Upper lobe of right lung (tissue), 1 donor: ENCODE measurements at regions not wholly inside any gene's neighbourhood (a gene's known extent, or its start where the extent isn't known, plus 50 kb on each side); places are given as distances from the start of the nearest gene placed in this dataset.

Experiments
- ATAC-seq: fragments of 200-7000 bp; cut with Tn5 transposase; one replicate; pipeline ENCODE4 v1.9.1; 2020; ENCODE audit warnings: mild to moderate bottlenecking, moderate library complexity
- DNase-seq: peaks from one replicate; pipeline ENCODE4 v3.0.0-alpha.2; 2020
- H3K27ac ChIP-seq: fragments of 200-600 bp; one replicate; pipeline ENCODE4 v1.8.0; 2022
- H3K27me3 ChIP-seq: fragments of 200-600 bp; one replicate; pipeline ENCODE4 v1.8.0; 2022; ENCODE audit warnings: mild to moderate bottlenecking
- H3K36me3 ChIP-seq: fragments of 200-600 bp; one replicate; pipeline ENCODE4 v1.8.0; 2022
- H3K4me1 ChIP-seq: fragments of 200-600 bp; one replicate; pipeline ENCODE4 v1.8.0; 2022
- H3K4me3 ChIP-seq: fragments of 200-600 bp; one replicate; pipeline ENCODE4 v1.8.0; 2022; ENCODE audit warnings: mild to moderate bottlenecking
- H3K9me3 ChIP-seq: fragments of 200-600 bp; one replicate; pipeline ENCODE4 v1.8.0; 2022
- intact Hi-C: fragments of 100-400 bp; cut with DNase I; formaldehyde crosslinking; loops from one replicate; pipeline ENCODE4 v1.11.0; 2022
- TF ChIP-seq, protein P1 (sequence below): fragments of 200-600 bp; IDR thresholded peaks from one replicate; pipeline ENCODE4 v1.8.0; 2022; ENCODE audit warnings: antibody characterized with exemption
- donor health status: DM: no; HTN: yes; CAD: no; lungs with severe emphysema.

DNA sequence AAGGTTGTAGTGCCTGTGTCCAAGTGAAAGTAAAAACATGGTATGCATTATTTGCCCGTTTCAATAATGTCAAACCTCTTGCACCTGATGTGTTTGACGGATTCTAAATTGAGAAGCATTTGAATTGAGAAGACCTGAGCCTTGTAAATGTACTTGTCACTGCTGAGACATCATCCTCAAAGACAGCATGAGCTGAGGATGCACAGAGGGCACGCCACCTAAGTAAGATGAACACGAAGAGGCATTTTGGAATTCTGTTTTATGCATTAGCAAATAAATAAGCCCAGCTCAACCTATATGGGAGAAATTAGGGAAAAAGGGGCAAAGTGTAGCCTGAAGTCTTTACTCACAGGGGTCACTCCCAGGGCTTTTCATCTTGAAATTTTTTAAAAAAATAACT is 73.8 kb upstream of the SORCS1 start:
- intact Hi-C loops: no loop called here
- Histone ChIP-seq H3K27me3 (no peaks in the 10 kb centered on the region), H3K36me3 (no peaks in the 10 kb centered on the region), H3K9me3 (no peaks in the 10 kb centered on the region), H3K4me3 (no peak overlapping the region), H3K27ac (no peak overlapping the region), H3K4me1 (no peaks in the 10 kb centered on the region)
- TF ChIP-seq, protein P1, sequence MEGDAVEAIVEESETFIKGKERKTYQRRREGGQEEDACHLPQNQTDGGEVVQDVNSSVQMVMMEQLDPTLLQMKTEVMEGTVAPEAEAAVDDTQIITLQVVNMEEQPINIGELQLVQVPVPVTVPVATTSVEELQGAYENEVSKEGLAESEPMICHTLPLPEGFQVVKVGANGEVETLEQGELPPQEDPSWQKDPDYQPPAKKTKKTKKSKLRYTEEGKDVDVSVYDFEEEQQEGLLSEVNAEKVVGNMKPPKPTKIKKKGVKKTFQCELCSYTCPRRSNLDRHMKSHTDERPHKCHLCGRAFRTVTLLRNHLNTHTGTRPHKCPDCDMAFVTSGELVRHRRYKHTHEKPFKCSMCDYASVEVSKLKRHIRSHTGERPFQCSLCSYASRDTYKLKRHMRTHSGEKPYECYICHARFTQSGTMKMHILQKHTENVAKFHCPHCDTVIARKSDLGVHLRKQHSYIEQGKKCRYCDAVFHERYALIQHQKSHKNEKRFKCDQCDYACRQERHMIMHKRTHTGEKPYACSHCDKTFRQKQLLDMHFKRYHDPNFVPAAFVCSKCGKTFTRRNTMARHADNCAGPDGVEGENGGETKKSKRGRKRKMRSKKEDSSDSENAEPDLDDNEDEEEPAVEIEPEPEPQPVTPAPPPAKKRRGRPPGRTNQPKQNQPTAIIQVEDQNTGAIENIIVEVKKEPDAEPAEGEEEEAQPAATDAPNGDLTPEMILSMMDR: no peak
- DNase-seq (no peak), ATAC-seq (no peak)

- H3K27ac ChIP-seq: no peak overlapping the region
- ATAC-seq (no peak), DNase-seq (no peak)
- H3K27me3 ChIP-seq: no peaks in the 10 kb centered on the region
- H3K9me3 ChIP-seq: no peaks in the 10 kb centered on the region
- H3K4me1 ChIP-seq: no peaks in the 10 kb centered on the region
- no peaks in the 10 kb centered on the region for H3K36me3 ChIP-seq
- intact Hi-C loops: no loop called here
- no peak overlapping the region for H3K4me3 ChIP-seq
- TF ChIP-seq, protein P1: no peak
Observed at GRCh38 chr10:107232013-107232412, 67.5 kb upstream of the SORCS1 start.

- ATAC-seq: no peak
- H3K4me1 ChIP-seq: no peaks in the 10 kb centered on the region
- no peak for DNase-seq
- TF ChIP-seq, protein P1: no peak
- no peak overlapping the region for H3K4me3 ChIP-seq
- H3K36me3 ChIP-seq: no peaks in the 10 kb centered on the region
- no peak overlapping the region for H3K27ac ChIP-seq
- no peaks in the 10 kb centered on the region for H3K9me3 ChIP-seq
- intact Hi-C loops: no loop called here
- H3K27me3 ChIP-seq: no peaks in the 10 kb centered on the region
Observed at GRCh38 chr10:107230887-107231286, 66.4 kb upstream of the SORCS1 start.

DNA sequence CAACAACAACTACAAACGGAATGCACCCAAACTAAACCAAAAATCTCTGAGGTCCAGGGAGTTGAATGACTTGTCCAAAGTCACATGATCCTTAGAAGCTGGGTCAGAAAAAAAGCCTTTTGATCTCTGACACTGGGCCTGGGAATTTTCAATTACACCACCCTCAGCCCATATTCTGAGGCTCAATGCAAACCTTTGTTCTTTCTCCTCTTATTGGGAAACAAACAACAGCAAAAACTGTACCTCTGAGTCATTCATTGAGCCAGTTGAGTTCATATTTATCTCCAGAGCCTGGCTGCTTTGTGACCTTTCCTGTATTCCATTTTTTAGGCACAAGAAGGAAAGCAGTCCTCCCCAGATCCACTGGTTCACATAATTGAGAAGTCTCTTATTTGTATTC is 51.2 kb upstream of the SORCS1 start:
- no peak for DNase-seq
- no peaks in the 10 kb centered on the region for H3K9me3 ChIP-seq
- no peak overlapping the region for H3K27ac ChIP-seq
- H3K4me1 ChIP-seq: no peaks in the 10 kb centered on the region
- no peaks in the 10 kb centered on the region for H3K27me3 ChIP-seq
- TF ChIP-seq, protein P1: no peak
- intact Hi-C loops: no loop called here
- H3K4me3 ChIP-seq: no peak overlapping the region
- H3K36me3 ChIP-seq: no peaks in the 10 kb centered on the region
- ATAC-seq: no peak
